IMR-90 (cell line): ENCODE measurements at regions not wholly inside any gene's neighbourhood (a gene's known extent, or its start where the extent isn't known, plus 50 kb on each side); places are given as distances from the start of the nearest gene placed in this dataset.

Source experiments
- ATAC-seq: fragments of 200-7000 bp; cut with Tn5 transposase; 2 replicates; pipeline ENCODE4 v1.9.1; 2020; ENCODE audit warnings: low read depth, mild to moderate bottlenecking, moderate library complexity
- BruUV-seq: library from RNA; stranded (reverse); fragments of 400-500 nt; replicated peaks from 2 replicates; lab custom pipeline; 2021; lab: Mats Ljungman, UMichigan
- CTCF ChIA-PET: fragments of 300-600 bp; formaldehyde crosslinking; extraction: SDS; loops from one replicate; lab custom pipeline; 2021; ENCODE audit warnings: antibody characterized with exemption; lab: Yijun Ruan, JAX
- POLR2A ChIA-PET: fragments of 300-600 bp; sonication (Branson Sonifier 250); formaldehyde crosslinking; loops from one replicate; lab custom pipeline; 2022; ENCODE audit warnings: antibody characterized with exemption; ENCODE audit not compliant: unreplicated experiment; lab: Charles Lee
- DNase-seq: peaks from one replicate; pipeline ENCODE4 v3.0.0; 2013
- H2AFZ ChIP-seq: replicated peaks from 2 replicates; pipeline ENCODE3; 2013; ENCODE audit warnings: low read length, mild to moderate bottlenecking; ENCODE audit not compliant: poor library complexity
- H2AK5ac ChIP-seq: 2 replicates; pipeline ENCODE4 v1.6.1; 2013; ENCODE audit warnings: low read depth, low read length, inconsistent platforms
- H2AK9ac ChIP-seq: replicated peaks from 2 replicates; pipeline ENCODE3; 2013; ENCODE audit warnings: mild to moderate bottlenecking, low read depth, low read length, moderate library complexity; ENCODE audit not compliant: poor library complexity
- H2BK120ac ChIP-seq: 2 replicates; pipeline ENCODE4 v1.6.1; 2013; ENCODE audit warnings: low read depth, low read length, inconsistent platforms
- H2BK15ac ChIP-seq: 3 replicates; pipeline ENCODE4 v1.6.1; 2013; ENCODE audit warnings: low read depth, low read length, inconsistent platforms
- H2BK20ac ChIP-seq: 2 replicates; pipeline ENCODE4 v1.6.1; 2013; ENCODE audit warnings: low read depth, mild to moderate bottlenecking, inconsistent platforms, low read length, moderate library complexity
- H2BK5ac ChIP-seq: 2 replicates; pipeline ENCODE4 v1.6.1; 2013; ENCODE audit warnings: mild to moderate bottlenecking, low read depth, low read length, inconsistent platforms; ENCODE audit not compliant: poor library complexity, severe bottlenecking
- H3K14ac ChIP-seq: replicated peaks from 2 replicates; pipeline ENCODE4 v1.6.1; 2013; ENCODE audit warnings: low read depth, low read length, inconsistent platforms
- H3K18ac ChIP-seq: 2 replicates; pipeline ENCODE4 v1.6.1; 2013; ENCODE audit warnings: low read depth, low read length, control low read depth
- H3K23ac ChIP-seq: 2 replicates; pipeline ENCODE4 v1.6.1; 2013; ENCODE audit warnings: low read depth, low read length, inconsistent platforms
- H3K27ac ChIP-seq: 2 replicates; pipeline ENCODE4 v1.5.1; 2013; ENCODE audit warnings: mild to moderate bottlenecking, control low read depth, low read length; ENCODE audit not compliant: insufficient read depth
- H3K27me3 ChIP-seq: 2 replicates; pipeline ENCODE4 v1.6.1; 2013; ENCODE audit warnings: low read length; ENCODE audit not compliant: control insufficient read depth, insufficient read depth
- H3K36me3 ChIP-seq: 2 replicates; pipeline ENCODE4 v1.6.1; 2013; ENCODE audit warnings: low read length, mixed read lengths; ENCODE audit not compliant: control insufficient read depth, insufficient read depth
- H3K4ac ChIP-seq: 2 replicates; pipeline ENCODE4 v1.6.1; 2013; ENCODE audit warnings: low read depth, low read length, inconsistent platforms
- H3K4me1 ChIP-seq: 2 replicates; pipeline ENCODE4 v1.6.1; 2013; ENCODE audit warnings: low read length, mixed read lengths; ENCODE audit not compliant: control insufficient read depth, insufficient read depth
- H3K4me2 ChIP-seq: 2 replicates; pipeline ENCODE4 v1.6.1; 2013; ENCODE audit warnings: low read depth, mild to moderate bottlenecking, control low read depth, low read length, moderate library complexity
- H3K4me3 ChIP-seq: 2 replicates; pipeline ENCODE4 v1.5.1; 2013; ENCODE audit warnings: low read depth, mild to moderate bottlenecking, control low read depth, low read length, moderate library complexity; ENCODE audit not compliant: insufficient read depth
- H3K56ac ChIP-seq: 2 replicates; pipeline ENCODE4 v1.6.1; 2013; ENCODE audit warnings: low read length, inconsistent platforms; ENCODE audit not compliant: insufficient read depth; ENCODE audit errors: extremely low read depth
- H3K79me1 ChIP-seq, 2 experiments: 2 replicates each; pipeline ENCODE4 v1.6.1; 2013; ENCODE audit warnings: low read length in 2 of 2, inconsistent platforms in 1 of 2, low read depth in 1 of 2
- H3K9ac ChIP-seq: 2 replicates; pipeline ENCODE4 v1.6.1; 2013; ENCODE audit warnings: low read depth, low read length, control low read depth
- H3K9me1 ChIP-seq: 2 replicates; pipeline ENCODE4 v1.6.1; 2013; ENCODE audit warnings: low read length, inconsistent platforms; ENCODE audit not compliant: insufficient read depth
- H3K9me3 ChIP-seq: 2 replicates; pipeline ENCODE4 v1.6.1; 2013; ENCODE audit warnings: low read length; ENCODE audit not compliant: control insufficient read depth, insufficient read depth
- H4K20me1 ChIP-seq: 2 replicates; pipeline ENCODE4 v1.6.1; 2013; ENCODE audit warnings: low read length, inconsistent platforms; ENCODE audit not compliant: insufficient read depth
- H4K5ac ChIP-seq: 2 replicates; pipeline ENCODE4 v1.6.1; 2013; ENCODE audit warnings: mild to moderate bottlenecking, low read depth, low read length, control low read depth
- H4K8ac ChIP-seq, 2 experiments: 2 replicates each; pipeline ENCODE4 v1.6.1; 2013; ENCODE audit warnings: low read depth in 2 of 2, low read length in 2 of 2, control low read depth in 1 of 2, inconsistent platforms in 1 of 2
- H4K91ac ChIP-seq: 2 replicates; pipeline ENCODE4 v1.6.1; 2013; ENCODE audit warnings: low read depth, low read length, inconsistent platforms; ENCODE audit not compliant: insufficient read depth
- CHD1 ChIP-seq: IDR thresholded peaks from 2 replicates; pipeline ENCODE4 v1.6.1; 2012; ENCODE audit warnings: low read depth, low read length, improper control_type of control experiment
- FOS ChIP-seq: fragments of 150-350 bp; IDR thresholded peaks from 2 replicates; pipeline ENCODE4 v1.6.1; 2016; ENCODE audit warnings: low read depth, low read length
- NFE2L2 ChIP-seq: fragments of 150-350 bp; IDR thresholded peaks from 2 replicates; pipeline ENCODE4 v1.6.1; 2016; ENCODE audit warnings: low read depth, mild to moderate bottlenecking, low read length
- POLR2A ChIP-seq: IDR thresholded peaks from 2 replicates; pipeline ENCODE4 v1.6.1; 2012; ENCODE audit warnings: mild to moderate bottlenecking, low read depth, low read length
- RAD21 ChIP-seq: IDR thresholded peaks from 2 replicates; pipeline ENCODE4 v1.6.1; 2012; ENCODE audit warnings: low read length, improper control_type of control experiment
- RCOR1 ChIP-seq: IDR thresholded peaks from 2 replicates; pipeline ENCODE4 v1.6.1; 2012; ENCODE audit warnings: mild to moderate bottlenecking, low read length, improper control_type of control experiment; ENCODE audit not compliant: insufficient replicate concordance
- WGBS, 2 experiments: methylation state at CpG; one replicate each; pipeline versions ENCODE4 v1.1.5 to v1.1.7; 2013; ENCODE audit warnings: missing lambda C conversion rate in 2 of 2; ENCODE audit not compliant: insufficient read length in 1 of 2; ENCODE audit errors: extremely low coverage in 2 of 2; 5-methylcytosine and 5-hydroxymethylcytosine counted together
- dilution Hi-C: fragments of 300-500 bp; cut with HindIII; formaldehyde crosslinking; loops from one replicate; pipeline ENCODE4 v1.14.3; 2018; ENCODE audit warnings: low sequenced_read_pairs; ENCODE audit not compliant: unreplicated experiment
- in situ Hi-C: fragments of 300-500 bp; cut with MboI; formaldehyde crosslinking; loops from 3 replicates; pipeline ENCODE4 v1.14.3; 2019; ENCODE audit warnings: low sequenced_read_pairs, inconsistent platforms, mixed read lengths
- intact Hi-C: fragments of 100-400 bp; cut with micrococcal nuclease; formaldehyde crosslinking; loops from 2 replicates; pipeline ENCODE4 v1.10.0; 2022

GRCh38 chr20:50286609-50287008, 96.0 kb downstream of the CEBPB start (continued):
- no peak for TF ChIP-seq RCOR1
- TF ChIP-seq NFE2L2 = no peak
- TF ChIP-seq FOS = peak; percentile 56
- TF ChIP-seq RAD21 = no peak
- no peak for TF ChIP-seq CHD1

GRCh38 chr20:50287512-50287911, 96.9 kb downstream of the CEBPB start:
- peak overlapping the region; percentile 91 for H2BK20ac ChIP-seq
- H2AK5ac ChIP-seq = peak overlapping the region; percentile 92
- peak overlapping the region; percentile 55; the same call in 1 of the 2 replicates for H3K23ac ChIP-seq
- peak overlapping the region; percentile 12 for H2BK5ac ChIP-seq
- CTCF ChIA-PET = no interaction called here
- H3K79me1 ChIP-seq = peaks cover 0 to 41% of the 10 kb centered on the region in 2 experiments; a peak in 3 of 4 replicates
- 96% methylated on average over 4 of the region's 4 CpGs; no CpG with 5 or more reads in 1 of the 2 experiments for WGBS, 2 experiments
- peak overlapping the region; percentile 67 for H3K4ac ChIP-seq
- H3K14ac ChIP-seq = peak overlapping the region; percentile 43; the same call in 1 of the 2 replicates
- peak overlapping the region; percentile 99 for H2BK120ac ChIP-seq
- BruUV-seq = no TSS peak
- in situ Hi-C loops (no loop called here), dilution Hi-C loops (no loop called here), intact Hi-C loops (loop anchor here (2.0 kb wide), 1 partner anchor 17 kb away; no protein-coding TSS in a partner anchor)
- H3K9me3 ChIP-seq = no peaks in the 10 kb centered on the region
- no peak overlapping the region; the same call in 1 of the 2 replicates for H3K9ac ChIP-seq
- H3K4me2 ChIP-seq = no peak overlapping the region
- peak overlapping the region in 1 of 2 experiments; percentile 66; a peak in 2 of 4 replicates for H4K8ac ChIP-seq
- peak overlapping the region; percentile 50; the same call in 1 of the 2 replicates for H4K5ac ChIP-seq
- H4K20me1 ChIP-seq = no peaks in the 10 kb centered on the region
- TF ChIP-seq POLR2A = no peak
- ATAC-seq (no peak), DNase-seq (no peak)
- peak overlapping the region; percentile 41; the same call in 1 of the 2 replicates for H3K18ac ChIP-seq
- no peak overlapping the region for H2AFZ ChIP-seq
- no peak overlapping the region for H3K56ac ChIP-seq
- H4K91ac ChIP-seq = peak overlapping the region; percentile 93
- peak overlapping the region; percentile 44; the same call in 1 of the 2 replicates for H3K27ac ChIP-seq
- peak overlapping the region; percentile 22 for H2AK9ac ChIP-seq
- peak overlapping the region; percentile 78; the same call in 2 of the 3 replicates for H2BK15ac ChIP-seq
- H3K36me3 ChIP-seq = no peaks in the 10 kb centered on the region
- POLR2A ChIA-PET = no interaction called here
- H3K27me3 ChIP-seq = no peaks in the 10 kb centered on the region
- peaks cover 49% of the 10 kb centered on the region for H3K4me1 ChIP-seq
- H3K9me1 ChIP-seq = peaks cover 42% of the 10 kb centered on the region
- no peak overlapping the region for H3K4me3 ChIP-seq
